CD4-positive, alpha-beta T cell treated with Interleukin-15 for 1 hour (primary cell): ENCODE measurements at regions not wholly inside any gene's neighbourhood (a gene's known extent, or its start where the extent isn't known, plus 50 kb on each side); places are given as distances from the start of the nearest gene placed in this dataset.

Experiments used
- DNase-seq: peaks from one replicate; pipeline ENCODE4 v3.0.0-alpha.2; 2020

GRCh38 chr5:168008555-168008954 lies 282.9 kb upstream of the WWC1 start:
- no peak for DNase-seq

GRCh38 chr5:168011096-168011495 lies 280.3 kb upstream of the WWC1 start:
- no peak for DNase-seq

GRCh38 chr5:168012006-168012405 lies 279.4 kb upstream of the WWC1 start:
- DNase-seq = no peak

GRCh38 chr5:168013546-168013945 lies 277.9 kb upstream of the WWC1 start:
- DNase-seq = no peak

- no peak for DNase-seq
These were observed 276.9 kb upstream of the WWC1 start for GRCh38 chr5:168014433-168015123.

- no peak for DNase-seq
These were observed 275.9 kb upstream of the WWC1 start for GRCh38 chr5:168015506-168015905.

- no peak for DNase-seq
These were observed 274.1 kb upstream of the WWC1 start for GRCh38 chr5:168017313-168017712.

- DNase-seq = no peak
These were observed 272.3 kb upstream of the WWC1 start for GRCh38 chr5:168019143-168019542.

GRCh38 chr5:168020542-168021294 lies 270.7 kb upstream of the WWC1 start:
- DNase-seq = no peak

GRCh38 chr5:168022446-168023169 lies 268.8 kb upstream of the WWC1 start:
- no peak for DNase-seq

GRCh38 chr5:168023191-168023590 lies 268.3 kb upstream of the WWC1 start:
- no peak for DNase-seq

- DNase-seq = no peak
These were observed 267.1 kb upstream of the WWC1 start for GRCh38 chr5:168024306-168024705.

- DNase-seq = no peak
These were observed 264.4 kb upstream of the WWC1 start for GRCh38 chr5:168027007-168027406.

- no peak for DNase-seq
These were observed 260.5 kb upstream of the WWC1 start for GRCh38 chr5:168030912-168031311.

GRCh38 chr5:168031614-168032013 lies 259.8 kb upstream of the WWC1 start:
- DNase-seq = no peak

- DNase-seq = no peak
These were observed 252.4 kb upstream of the WWC1 start for GRCh38 chr5:168039039-168039438.

GRCh38 chr5:168039566-168040248 lies 251.7 kb upstream of the WWC1 start:
- no peak for DNase-seq

GRCh38 chr5:168041583-168041982 lies 249.9 kb upstream of the WWC1 start:
- DNase-seq = no peak

GRCh38 chr5:168042284-168043068 lies 249.0 kb upstream of the WWC1 start:
- DNase-seq = no peak

GRCh38 chr5:168046163-168046562 lies 245.3 kb upstream of the WWC1 start:
- DNase-seq = no peak

- DNase-seq = no peak
These were observed 244.3 kb upstream of the WWC1 start for GRCh38 chr5:168047043-168047668.

- DNase-seq = no peak
These were observed 243.8 kb upstream of the WWC1 start for GRCh38 chr5:168047669-168048111.
